Fibroblast of lung (primary cell): ENCODE measurements at regions not wholly inside any gene's neighbourhood (a gene's known extent, or its start where the extent isn't known, plus 50 kb on each side); places are given as distances from the start of the nearest gene placed in this dataset.

Experiments
- DNase-seq, 2 donors: peaks; one replicate each; pipeline versions ENCODE4 v3.0.0 to v3.0.0-alpha.2; 2010; ENCODE audit warnings: low read depth in 2 of 2
- H2AFZ ChIP-seq: 2 replicates; pipeline ENCODE4 v1.5.1; 2012; ENCODE audit warnings: low read length, control low read depth, inconsistent platforms
- H3K27ac ChIP-seq: 2 replicates; pipeline ENCODE4 v1.5.1; 2011; ENCODE audit warnings: low read length, control low read depth; ENCODE audit not compliant: insufficient read depth
- H3K27me3 ChIP-seq: 2 replicates; pipeline ENCODE4 v1.5.1; 2011; ENCODE audit warnings: mild to moderate bottlenecking, low read length; ENCODE audit not compliant: control insufficient read depth, insufficient read depth
- H3K36me3 ChIP-seq: 2 replicates; pipeline ENCODE4 v1.5.1; 2011; ENCODE audit warnings: low read length; ENCODE audit not compliant: control insufficient read depth, insufficient read depth
- H3K4me1 ChIP-seq: 2 replicates; pipeline ENCODE4 v1.5.1; 2011; ENCODE audit warnings: low read length; ENCODE audit not compliant: control insufficient read depth, insufficient read depth; ENCODE audit errors: extremely low read depth
- H3K4me2 ChIP-seq: 2 replicates; pipeline ENCODE4 v1.5.1; 2011; ENCODE audit warnings: low read length, control low read depth; ENCODE audit not compliant: insufficient read depth; ENCODE audit errors: extremely low read depth
- H3K4me3 ChIP-seq, 4 experiments: fragments of 200-600 bp in 1 of 4; sonication (generic) in 1 of 4; replicated peaks in 1 of 4; 2 replicates each; pipeline ENCODE4 v1.5.1; 2011 to 2016; ENCODE audit warnings: low read length in 4 of 4, low read depth in 3 of 4, mild to moderate bottlenecking in 3 of 4, control low read depth in 2 of 4, inconsistent platforms in 1 of 4, mixed read lengths in 1 of 4; ENCODE audit not compliant: insufficient read depth in 1 of 4; ENCODE audit errors: control extremely low read depth in 1 of 4
- H3K79me2 ChIP-seq: 2 replicates; pipeline ENCODE4 v1.5.1; 2012; ENCODE audit warnings: mild to moderate bottlenecking, low read length, inconsistent platforms; ENCODE audit not compliant: control insufficient read depth, insufficient read depth
- H3K9ac ChIP-seq: 2 replicates; pipeline ENCODE4 v1.5.1; 2011; ENCODE audit warnings: mild to moderate bottlenecking, low read length, control low read depth; ENCODE audit not compliant: insufficient read depth
- H3K9me3 ChIP-seq: 2 replicates; pipeline ENCODE4 v1.5.1; 2012; ENCODE audit warnings: low read depth, low read length; ENCODE audit not compliant: control insufficient read depth, insufficient read depth
- H4K20me1 ChIP-seq: 2 replicates; pipeline ENCODE4 v1.5.1; 2011; ENCODE audit warnings: low read length; ENCODE audit not compliant: control insufficient read depth, insufficient read depth; ENCODE audit errors: extremely low read depth
- CTCF ChIP-seq, 2 donors: IDR thresholded peaks in 1 of 2; conservative IDR thresholded peaks in 1 of 2; 1 replicate in 1 of 2; 2 replicates in 1 of 2; pipeline ENCODE4 v1.5.1; 2011 to 2012; ENCODE audit warnings: low read length in 2 of 2, control low read depth in 1 of 2, inconsistent platforms in 1 of 2, low read depth in 1 of 2, mild to moderate bottlenecking in 1 of 2
- EZH2 ChIP-seq: IDR thresholded peaks from 2 replicates; pipeline ENCODE4 v1.5.1; 2012; ENCODE audit warnings: low read length, control low read depth, mild to moderate bottlenecking; ENCODE audit errors: missing control alignments

- H3K4me2 ChIP-seq: no peak overlapping the region
- H3K4me1 ChIP-seq: no peaks in the 10 kb centered on the region
- H3K27ac ChIP-seq: no peak overlapping the region
- H2AFZ ChIP-seq: no peak overlapping the region
- H3K36me3 ChIP-seq: no peaks in the 10 kb centered on the region
- H3K9ac ChIP-seq: no peak overlapping the region
- H3K79me2 ChIP-seq: no peaks in the 10 kb centered on the region
- H3K9me3 ChIP-seq: no peaks in the 10 kb centered on the region
- no peak for TF ChIP-seq CTCF (conservative IDR thresholded peaks at IDR 0.05 in 1 of 2, IDR thresholded peaks at IDR 0.05 in 1 of 2; ENCODE audit: low read depth in 1 of 2, low read length in 2 of 2)
- no peak for TF ChIP-seq EZH2
- H3K4me3 ChIP-seq: no peak overlapping the region
- DNase-seq: no peak
- no peaks in the 10 kb centered on the region for H4K20me1 ChIP-seq
- peaks cover 3% of the 10 kb centered on the region for H3K27me3 ChIP-seq
Measured at GRCh38 chr2:8027387-8027786, 654.5 kb upstream of the ID2 start.

GRCh38 chr2:8028036-8028435 is 653.8 kb upstream of the ID2 start:
- H3K9ac ChIP-seq: no peak overlapping the region
- H3K4me3 ChIP-seq: no peak overlapping the region
- H4K20me1 ChIP-seq: no peaks in the 10 kb centered on the region
- H3K79me2 ChIP-seq: no peaks in the 10 kb centered on the region
- H3K36me3 ChIP-seq: no peaks in the 10 kb centered on the region
- H3K27me3 ChIP-seq: peaks cover 3% of the 10 kb centered on the region
- no peaks in the 10 kb centered on the region for H3K4me1 ChIP-seq
- no peak for DNase-seq
- H3K4me2 ChIP-seq: no peak overlapping the region
- H3K9me3 ChIP-seq: no peaks in the 10 kb centered on the region
- H3K27ac ChIP-seq: no peak overlapping the region
- no peak overlapping the region for H2AFZ ChIP-seq
- no peak for TF ChIP-seq EZH2
- no peak for TF ChIP-seq CTCF (conservative IDR thresholded peaks at IDR 0.05 in 1 of 2, IDR thresholded peaks at IDR 0.05 in 1 of 2; ENCODE audit: low read depth in 1 of 2, low read length in 2 of 2)

- no peak overlapping the region for H3K27ac ChIP-seq
- no peak overlapping the region for H2AFZ ChIP-seq
- no peak overlapping the region for H3K4me3 ChIP-seq
- DNase-seq: no peak
- no peaks in the 10 kb centered on the region for H3K9me3 ChIP-seq
- no peaks in the 10 kb centered on the region for H3K36me3 ChIP-seq
- H3K79me2 ChIP-seq: no peaks in the 10 kb centered on the region
- H3K4me2 ChIP-seq: no peak overlapping the region
- no peak overlapping the region for H3K9ac ChIP-seq
- TF ChIP-seq CTCF (conservative IDR thresholded peaks at IDR 0.05 in 1 of 2, IDR thresholded peaks at IDR 0.05 in 1 of 2; ENCODE audit: low read depth in 1 of 2, low read length in 2 of 2): no peak
- no peak for TF ChIP-seq EZH2
- no peaks in the 10 kb centered on the region for H4K20me1 ChIP-seq
- no peaks in the 10 kb centered on the region for H3K4me1 ChIP-seq
- peaks cover 3% of the 10 kb centered on the region for H3K27me3 ChIP-seq
Measured at GRCh38 chr2:8028436-8028835, 653.4 kb upstream of the ID2 start.
